Pancreas (tissue), 10 donors: ENCODE measurements at regions not wholly inside any gene's neighbourhood (a gene's known extent, or its start where the extent isn't known, plus 50 kb on each side); places are given as distances from the start of the nearest gene placed in this dataset.

ENCODE experiments used
- ATAC-seq, 4 donors: fragments of 200-7000 bp; cut with Tn5 transposase; one replicate each; pipeline versions ENCODE4 v1.8.0 to v1.9.1; 2020; ENCODE audit warnings: mild to moderate bottlenecking in 4 of 4, moderate library complexity in 4 of 4
- DNase-seq, 6 donors: peaks; one replicate each; pipeline ENCODE4 v3.0.0-alpha.2; 2020
- FAIRE-seq: peaks from 2 replicates; lab custom pipeline; 2012; peaks lifted over from hg19 to GRCh38; lab: Jason Lieb, UNC
- H3K27ac ChIP-seq, 4 donors: fragments of 200-600 bp; sonication (generic); 1 replicate in 3 of 4; 2 replicates in 1 of 4; pipeline versions ENCODE4 v1.5.0 to v1.8.0; 2020
- H3K27me3 ChIP-seq, 4 donors: fragments of 200-600 bp; one replicate each; pipeline ENCODE4 v1.8.0; 2021
- H3K36me3 ChIP-seq, 3 donors: fragments of 200-600 bp; sonication (generic) in 1 of 3; one replicate each; pipeline versions ENCODE4 v1.5.0 to v1.8.0; 2020 to 2021
- H3K4me1 ChIP-seq, 3 donors: fragments of 200-600 bp; one replicate each; pipeline ENCODE4 v1.8.0; 2021
- H3K4me3 ChIP-seq, 4 donors: fragments of 200-600 bp; sonication (generic) in 2 of 4; one replicate each; pipeline versions ENCODE4 v1.5.0 to v1.8.0; 2020 to 2021
- H3K9me3 ChIP-seq, 4 donors: fragments of 200-600 bp; one replicate each; pipeline ENCODE4 v1.8.0; 2021
- CTCF ChIP-seq, 4 donors: fragments of 200-600 bp; sonication (generic) in 3 of 4; IDR thresholded peaks; one replicate each; pipeline versions ENCODE4 v1.5.0 to v1.8.0; 2021; ENCODE audit warnings: antibody characterized with exemption in 4 of 4
- WGBS, 2 donors: extraction: QIAGEN DNeasy Blood & Tissue Kit; methylation state at CpG; one replicate each; pipeline ENCODE4 v1.1.7; 2013; 5-methylcytosine and 5-hydroxymethylcytosine counted together
- intact Hi-C, 3 donors: fragments of 100-400 bp; cut with DNase I; formaldehyde crosslinking; loops; one replicate each; pipeline versions ENCODE4 v1.11.1 to v1.14.2; 2022
- donor health status: healthy with polysubstance abuse.
- donor health status: DM: no; HTN: no; CAD: no; lungs with moderate emphysema.
- donor health status: DM: no; HTN: no; CAD: no.
- donor health status: control.
- donor health status: control.
- donor health status: Bipolar disorder and iron deficiency.
- donor health status: DM: yes; HTN: yes; CAD: no.
- donor health status: DM: no; HTN: no; CAD: no.
- donor health status: DM: no; HTN: no; CAD: no.
- donor health status: DM: yes; HTN: yes; CAD: no.

GRCh38 chr2:134773759-134774742, 55.3 kb upstream of the TMEM163 start:
- no peak for DNase-seq
- ATAC-seq = peak; percentile 39 to 65 (median 54)
- intact Hi-C loops = no loop called here
- no peak for TF ChIP-seq CTCF (IDR thresholded peaks at IDR 0.05)
- H3K4me1 ChIP-seq = peaks cover 0 to 6% (median 3%) of the 10 kb centered on the region in 3 donors
- WGBS, 2 donors = 76 to 77% methylated on average over 7 of the region's 7 CpGs
- no peak for FAIRE-seq
- H3K9me3 ChIP-seq = no peaks in the 10 kb centered on the region
- H3K36me3 ChIP-seq = no peaks in the 10 kb centered on the region
- H3K27me3 ChIP-seq = no peaks in the 10 kb centered on the region
- H3K27ac ChIP-seq = peak overlapping the region in 1 of 4 donors; percentile 1
- no peak overlapping the region for H3K4me3 ChIP-seq

- H3K9me3 ChIP-seq = no peaks in the 10 kb centered on the region
- no peak for TF ChIP-seq CTCF (IDR thresholded peaks at IDR 0.05)
- peaks cover 0 to 6% (median 3%) of the 10 kb centered on the region in 3 donors for H3K4me1 ChIP-seq
- peak in 2 of 4 donors; percentile 8 to 10 for ATAC-seq
- DNase-seq = no peak
- no peak overlapping the region for H3K27ac ChIP-seq
- WGBS, 2 donors = 74 to 75% methylated on average over 10 of the region's 10 CpGs
- H3K36me3 ChIP-seq = no peaks in the 10 kb centered on the region
- H3K4me3 ChIP-seq = no peak overlapping the region
- H3K27me3 ChIP-seq = no peaks in the 10 kb centered on the region
- intact Hi-C loops = no loop called here
- no peak for FAIRE-seq
Observed at GRCh38 chr2:134774786-134775641, 56.2 kb upstream of the TMEM163 start.

- no peak overlapping the region for H3K27ac ChIP-seq
- peaks cover 0 to 6% (median 3%) of the 10 kb centered on the region in 3 donors for H3K4me1 ChIP-seq
- intact Hi-C loops = no loop called here
- H3K9me3 ChIP-seq = no peaks in the 10 kb centered on the region
- WGBS, 2 donors = 83 to 94% methylated on average over 3 of the region's 3 CpGs
- no peak for TF ChIP-seq CTCF (IDR thresholded peaks at IDR 0.05)
- DNase-seq (no peak), ATAC-seq (no peak), FAIRE-seq (no peak)
- H3K36me3 ChIP-seq = no peaks in the 10 kb centered on the region
- H3K27me3 ChIP-seq = no peaks in the 10 kb centered on the region
- no peak overlapping the region for H3K4me3 ChIP-seq
Observed at GRCh38 chr2:134776836-134777235, 58.0 kb upstream of the TMEM163 start.

- no peaks in the 10 kb centered on the region for H3K27me3 ChIP-seq
- H3K36me3 ChIP-seq = no peaks in the 10 kb centered on the region
- intact Hi-C loops = no loop called here
- 66% methylated on average over 4 of the region's 4 CpGs for WGBS, 2 donors
- no peak for ATAC-seq
- H3K4me3 ChIP-seq = no peak overlapping the region
- peaks cover 0 to 6% (median 3%) of the 10 kb centered on the region in 3 donors for H3K4me1 ChIP-seq
- no peaks in the 10 kb centered on the region for H3K9me3 ChIP-seq
- DNase-seq = no peak
- H3K27ac ChIP-seq = no peak overlapping the region
- no peak for FAIRE-seq
- no peak for TF ChIP-seq CTCF (IDR thresholded peaks at IDR 0.05)
Observed at GRCh38 chr2:134777593-134777992, 58.8 kb upstream of the TMEM163 start.
